ENCODE measurements at regions not wholly inside any gene's neighbourhood (a gene's known extent, or its start where the extent isn't known, plus 50 kb on each side); places are given as distances from the start of the nearest gene placed in this dataset.

DNA sequence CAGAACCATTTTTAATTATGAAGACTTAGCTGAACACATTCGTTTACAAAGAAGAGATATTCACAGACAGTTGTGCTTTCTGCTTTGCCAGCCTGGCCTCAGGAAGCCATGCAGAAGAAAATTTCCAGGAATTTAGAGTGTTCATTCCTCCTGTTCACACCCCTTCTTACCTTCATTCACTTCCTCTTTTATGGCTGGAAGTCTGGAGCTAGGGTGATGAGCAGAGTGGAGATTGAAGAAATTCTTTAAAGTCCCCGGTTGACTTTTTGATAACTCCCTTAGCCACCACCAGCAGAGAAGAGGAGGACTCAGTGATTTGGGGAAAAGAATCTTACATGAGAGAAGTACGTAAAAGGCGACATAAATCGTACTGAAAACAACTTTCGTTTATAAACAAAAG lies 263.6 kb upstream of the TSHZ3 start:
- no TSS peak for BruUV-seq (replicated peaks)
- Histone ChIP-seq H4K20me1 (ENCODE audit: insufficient read depth, low read length) (no peaks in the 10 kb centered on the region), H3K4me3 (ENCODE audit: low read depth, low read length, poor library complexity, severe bottlenecking) (no peak overlapping the region), H3K36me3 (ENCODE audit: insufficient read depth, low read length) (no peaks in the 10 kb centered on the region), H3K9me3 (ENCODE audit: low read length) (no peaks in the 10 kb centered on the region), H3K9me2 (ENCODE audit: insufficient read depth, low read length) (no peaks in the 10 kb centered on the region), H3K4me1 (ENCODE audit: insufficient read depth, low read length, poor library complexity, severe bottlenecking) (no peaks in the 10 kb centered on the region), H3K79me2 (ENCODE audit: insufficient read depth, low read depth, low read length) (no peaks in the 10 kb centered on the region), H3K4me2 (ENCODE audit: low read length) (no peak overlapping the region), H2AFZ (ENCODE audit: low read length) (no peak overlapping the region), H3K27ac (ENCODE audit: low read depth, low read length, poor library complexity, severe bottlenecking) (no peak overlapping the region)
- POLR2A ChIA-PET: interaction anchor here (0.5 kb wide), 1 partner anchor 735 kb away, joined by 3 read pairs; no protein-coding TSS in a partner anchor
- intact Hi-C loops (cut with micrococcal nuclease; ENCODE audit: unreplicated experiment): no loop called here
- CTCF ChIA-PET (ENCODE audit: unreplicated experiment): interaction anchor here (0.5 kb wide), 1 partner anchor 1799 kb away, joined by 3 read pairs; no protein-coding TSS in a partner anchor
- TF ChIP-seq EZH2phosphoT487 (IDR thresholded peaks at IDR 0.05; ENCODE audit: borderline replicate concordance, low read depth, low read length): no peak
- TF ChIP-seq, protein P1, sequence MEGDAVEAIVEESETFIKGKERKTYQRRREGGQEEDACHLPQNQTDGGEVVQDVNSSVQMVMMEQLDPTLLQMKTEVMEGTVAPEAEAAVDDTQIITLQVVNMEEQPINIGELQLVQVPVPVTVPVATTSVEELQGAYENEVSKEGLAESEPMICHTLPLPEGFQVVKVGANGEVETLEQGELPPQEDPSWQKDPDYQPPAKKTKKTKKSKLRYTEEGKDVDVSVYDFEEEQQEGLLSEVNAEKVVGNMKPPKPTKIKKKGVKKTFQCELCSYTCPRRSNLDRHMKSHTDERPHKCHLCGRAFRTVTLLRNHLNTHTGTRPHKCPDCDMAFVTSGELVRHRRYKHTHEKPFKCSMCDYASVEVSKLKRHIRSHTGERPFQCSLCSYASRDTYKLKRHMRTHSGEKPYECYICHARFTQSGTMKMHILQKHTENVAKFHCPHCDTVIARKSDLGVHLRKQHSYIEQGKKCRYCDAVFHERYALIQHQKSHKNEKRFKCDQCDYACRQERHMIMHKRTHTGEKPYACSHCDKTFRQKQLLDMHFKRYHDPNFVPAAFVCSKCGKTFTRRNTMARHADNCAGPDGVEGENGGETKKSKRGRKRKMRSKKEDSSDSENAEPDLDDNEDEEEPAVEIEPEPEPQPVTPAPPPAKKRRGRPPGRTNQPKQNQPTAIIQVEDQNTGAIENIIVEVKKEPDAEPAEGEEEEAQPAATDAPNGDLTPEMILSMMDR (conservative IDR thresholded peaks at IDR 0.05; ENCODE audit: low read length): no peak
- DNase-seq (ENCODE audit: low spot score): no peak

DNA sequence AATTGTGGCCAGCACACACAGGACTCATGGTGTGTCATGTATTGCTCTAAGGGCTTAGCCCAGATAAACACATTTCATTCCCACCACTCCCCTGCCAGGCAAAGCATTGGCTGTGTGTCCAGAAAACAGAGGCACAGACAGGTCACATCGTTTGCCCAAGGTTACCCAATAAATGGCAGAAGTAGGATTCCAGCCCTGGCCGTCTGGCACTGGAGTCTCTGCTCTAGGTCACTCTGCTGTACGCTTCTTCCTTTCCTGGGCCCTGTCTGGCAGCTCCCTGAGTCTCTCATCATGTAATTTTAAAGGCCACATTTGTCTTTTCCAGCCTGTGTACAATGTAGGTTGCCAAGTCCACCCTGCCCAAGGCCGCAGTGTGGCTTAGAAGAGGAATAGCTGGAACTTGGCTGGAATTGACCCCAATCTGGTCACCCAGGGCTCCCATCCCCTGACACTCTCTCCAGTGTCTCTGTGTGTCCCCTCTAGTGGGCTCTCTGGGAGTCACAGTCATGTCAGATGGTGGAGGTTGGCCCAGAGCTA lies 264.5 kb upstream of the TSHZ3 start:
- H3K79me2 ChIP-seq (ENCODE audit: insufficient read depth, low read depth, low read length): no peaks in the 10 kb centered on the region
- no peak overlapping the region for H3K4me2 ChIP-seq (ENCODE audit: low read length)
- H4K20me1 ChIP-seq (ENCODE audit: insufficient read depth, low read length): no peaks in the 10 kb centered on the region
- H3K36me3 ChIP-seq (ENCODE audit: insufficient read depth, low read length): no peaks in the 10 kb centered on the region
- no peak overlapping the region for H3K4me3 ChIP-seq (ENCODE audit: low read depth, low read length, poor library complexity, severe bottlenecking)
- BruUV-seq (replicated peaks): no TSS peak
- ChIA-PET CTCF (ENCODE audit: unreplicated experiment) (no interaction called here), POLR2A (no interaction called here)
- no peaks in the 10 kb centered on the region for H3K9me3 ChIP-seq (ENCODE audit: low read length)
- no peak overlapping the region for H3K27ac ChIP-seq (ENCODE audit: low read depth, low read length, poor library complexity, severe bottlenecking)
- H2AFZ ChIP-seq (ENCODE audit: low read length): no peak overlapping the region
- no peaks in the 10 kb centered on the region for H3K9me2 ChIP-seq (ENCODE audit: insufficient read depth, low read length)
- intact Hi-C loops (cut with micrococcal nuclease; ENCODE audit: unreplicated experiment): no loop called here
- no peak for DNase-seq (ENCODE audit: low spot score)
- no peaks in the 10 kb centered on the region for H3K4me1 ChIP-seq (ENCODE audit: insufficient read depth, low read length, poor library complexity, severe bottlenecking)
- no peak for TF ChIP-seq EZH2phosphoT487 (IDR thresholded peaks at IDR 0.05; ENCODE audit: borderline replicate concordance, low read depth, low read length)
- TF ChIP-seq, protein P1 (conservative IDR thresholded peaks at IDR 0.05; ENCODE audit: low read length): no peak

DNA sequence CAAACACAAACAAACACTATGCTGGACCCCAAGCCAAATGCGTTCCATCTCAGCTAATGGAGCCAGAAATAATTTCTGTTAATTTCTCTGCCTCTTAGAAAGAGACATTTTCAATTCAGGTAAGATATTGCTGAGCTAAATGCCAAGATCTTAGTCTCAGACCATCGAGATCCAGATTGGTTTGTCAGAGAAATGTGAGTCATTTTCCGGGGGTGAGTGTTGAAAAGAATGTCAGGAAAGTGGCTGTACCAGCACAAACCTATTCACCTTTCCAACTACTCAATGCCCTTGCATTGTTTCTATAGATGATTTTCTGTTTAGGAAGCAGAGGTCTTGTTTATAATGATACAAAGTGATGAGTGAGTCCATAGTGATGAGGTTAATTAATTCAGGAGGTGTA lies 266.8 kb upstream of the TSHZ3 start:
- no peaks in the 10 kb centered on the region for H3K79me2 ChIP-seq (ENCODE audit: insufficient read depth, low read depth, low read length)
- no peaks in the 10 kb centered on the region for H3K9me2 ChIP-seq (ENCODE audit: insufficient read depth, low read length)
- ChIA-PET CTCF (ENCODE audit: unreplicated experiment) (no interaction called here), POLR2A (interaction anchor here (0.5 kb wide), 1 partner anchor 231 kb away, joined by 4 read pairs; no protein-coding TSS in a partner anchor)
- no peak overlapping the region for H3K4me2 ChIP-seq (ENCODE audit: low read length)
- no peaks in the 10 kb centered on the region for H3K4me1 ChIP-seq (ENCODE audit: insufficient read depth, low read length, poor library complexity, severe bottlenecking)
- intact Hi-C loops (cut with micrococcal nuclease; ENCODE audit: unreplicated experiment): no loop called here
- H2AFZ ChIP-seq (ENCODE audit: low read length): no peak overlapping the region
- BruUV-seq (replicated peaks): no TSS peak
- H4K20me1 ChIP-seq (ENCODE audit: insufficient read depth, low read length): no peaks in the 10 kb centered on the region
- H3K36me3 ChIP-seq (ENCODE audit: insufficient read depth, low read length): no peaks in the 10 kb centered on the region
- H3K27ac ChIP-seq (ENCODE audit: low read depth, low read length, poor library complexity, severe bottlenecking): no peak overlapping the region
- DNase-seq (ENCODE audit: low spot score): no peak
- H3K4me3 ChIP-seq (ENCODE audit: low read depth, low read length, poor library complexity, severe bottlenecking): no peak overlapping the region
- H3K9me3 ChIP-seq (ENCODE audit: low read length): no peaks in the 10 kb centered on the region
- TF ChIP-seq, protein P1 (conservative IDR thresholded peaks at IDR 0.05; ENCODE audit: low read length): no peak
- no peak for TF ChIP-seq EZH2phosphoT487 (IDR thresholded peaks at IDR 0.05; ENCODE audit: borderline replicate concordance, low read depth, low read length)
